ENCODE measurements at regions not wholly inside any gene's neighbourhood (a gene's known extent, or its start where the extent isn't known, plus 50 kb on each side); places are given as distances from the start of the nearest gene placed in this dataset.

GRCh38 chr6:115783402-115784061 lies 277.2 kb downstream of the FRK start:
- TF ChIP-seq, protein P1, sequence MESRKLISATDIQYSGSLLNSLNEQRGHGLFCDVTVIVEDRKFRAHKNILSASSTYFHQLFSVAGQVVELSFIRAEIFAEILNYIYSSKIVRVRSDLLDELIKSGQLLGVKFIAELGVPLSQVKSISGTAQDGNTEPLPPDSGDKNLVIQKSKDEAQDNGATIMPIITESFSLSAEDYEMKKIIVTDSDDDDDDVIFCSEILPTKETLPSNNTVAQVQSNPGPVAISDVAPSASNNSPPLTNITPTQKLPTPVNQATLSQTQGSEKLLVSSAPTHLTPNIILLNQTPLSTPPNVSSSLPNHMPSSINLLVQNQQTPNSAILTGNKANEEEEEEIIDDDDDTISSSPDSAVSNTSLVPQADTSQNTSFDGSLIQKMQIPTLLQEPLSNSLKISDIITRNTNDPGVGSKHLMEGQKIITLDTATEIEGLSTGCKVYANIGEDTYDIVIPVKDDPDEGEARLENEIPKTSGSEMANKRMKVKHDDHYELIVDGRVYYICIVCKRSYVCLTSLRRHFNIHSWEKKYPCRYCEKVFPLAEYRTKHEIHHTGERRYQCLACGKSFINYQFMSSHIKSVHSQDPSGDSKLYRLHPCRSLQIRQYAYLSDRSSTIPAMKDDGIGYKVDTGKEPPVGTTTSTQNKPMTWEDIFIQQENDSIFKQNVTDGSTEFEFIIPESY (IDR thresholded peaks at IDR 0.05; ENCODE audit: extremely low read depth, insufficient replicate concordance, low read length): no peak
- TF ChIP-seq ZNF274 (IDR thresholded peaks at IDR 0.05; ENCODE audit: low read depth, low read length): no peak
- no peak for TF ChIP-seq POLR2A (IDR thresholded peaks at IDR 0.05; ENCODE audit: borderline replicate concordance, extremely low read depth, insufficient read depth, insufficient read length)
- TF ChIP-seq TCF7L2 (IDR thresholded peaks at IDR 0.05; ENCODE audit: borderline replicate concordance, extremely low read depth, insufficient read depth, insufficient read length): no peak
- no peak for TF ChIP-seq CEBPB (IDR thresholded peaks at IDR 0.05; ENCODE audit: low read depth)
- TF ChIP-seq, protein P2, sequence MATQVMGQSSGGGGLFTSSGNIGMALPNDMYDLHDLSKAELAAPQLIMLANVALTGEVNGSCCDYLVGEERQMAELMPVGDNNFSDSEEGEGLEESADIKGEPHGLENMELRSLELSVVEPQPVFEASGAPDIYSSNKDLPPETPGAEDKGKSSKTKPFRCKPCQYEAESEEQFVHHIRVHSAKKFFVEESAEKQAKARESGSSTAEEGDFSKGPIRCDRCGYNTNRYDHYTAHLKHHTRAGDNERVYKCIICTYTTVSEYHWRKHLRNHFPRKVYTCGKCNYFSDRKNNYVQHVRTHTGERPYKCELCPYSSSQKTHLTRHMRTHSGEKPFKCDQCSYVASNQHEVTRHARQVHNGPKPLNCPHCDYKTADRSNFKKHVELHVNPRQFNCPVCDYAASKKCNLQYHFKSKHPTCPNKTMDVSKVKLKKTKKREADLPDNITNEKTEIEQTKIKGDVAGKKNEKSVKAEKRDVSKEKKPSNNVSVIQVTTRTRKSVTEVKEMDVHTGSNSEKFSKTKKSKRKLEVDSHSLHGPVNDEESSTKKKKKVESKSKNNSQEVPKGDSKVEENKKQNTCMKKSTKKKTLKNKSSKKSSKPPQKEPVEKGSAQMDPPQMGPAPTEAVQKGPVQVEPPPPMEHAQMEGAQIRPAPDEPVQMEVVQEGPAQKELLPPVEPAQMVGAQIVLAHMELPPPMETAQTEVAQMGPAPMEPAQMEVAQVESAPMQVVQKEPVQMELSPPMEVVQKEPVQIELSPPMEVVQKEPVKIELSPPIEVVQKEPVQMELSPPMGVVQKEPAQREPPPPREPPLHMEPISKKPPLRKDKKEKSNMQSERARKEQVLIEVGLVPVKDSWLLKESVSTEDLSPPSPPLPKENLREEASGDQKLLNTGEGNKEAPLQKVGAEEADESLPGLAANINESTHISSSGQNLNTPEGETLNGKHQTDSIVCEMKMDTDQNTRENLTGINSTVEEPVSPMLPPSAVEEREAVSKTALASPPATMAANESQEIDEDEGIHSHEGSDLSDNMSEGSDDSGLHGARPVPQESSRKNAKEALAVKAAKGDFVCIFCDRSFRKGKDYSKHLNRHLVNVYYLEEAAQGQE (IDR thresholded peaks at IDR 0.05; ENCODE audit: low read depth): no peak
- TF ChIP-seq EGR1 (IDR thresholded peaks at IDR 0.05; ENCODE audit: low read depth): no peak
- TF ChIP-seq SP1 (IDR thresholded peaks at IDR 0.05; ENCODE audit: low read depth): no peak
- TF ChIP-seq FOSL1 (IDR thresholded peaks at IDR 0.05; ENCODE audit: low read depth): no peak
- no TSS peak for BruUV-seq (replicated peaks)
- H3K9ac ChIP-seq (ENCODE audit: low read length): no peak overlapping the region
- ATAC-seq (no peak), DNase-seq (ENCODE audit: low read depth, low spot score) (no peak)
- no peaks in the 10 kb centered on the region for H3K36me3 ChIP-seq (ENCODE audit: control insufficient read depth in 1 of 2, insufficient read depth in 2 of 2, low read length in 2 of 2)
- no peaks in the 10 kb centered on the region for H4K20me1 ChIP-seq (ENCODE audit: insufficient read depth)
- CTCF ChIA-PET: no interaction called here
- RAD21 ChIA-PET (ENCODE audit: low non-redundant PET in 1 of 2, low total read pairs in 2 of 2, uncharacterized antibody in 2 of 2, unreplicated experiment in 2 of 2): no interaction called here
- intact Hi-C loops (cut with micrococcal nuclease): no loop called here
- H3K9me2 ChIP-seq (ENCODE audit: insufficient read depth): no peaks in the 10 kb centered on the region
- H3K4me1 ChIP-seq (ENCODE audit: control insufficient read depth in 1 of 2, insufficient read depth in 2 of 2, low read length in 2 of 2): no peaks in the 10 kb centered on the region
- H2AFZ ChIP-seq (ENCODE audit: low read depth, low read length, poor library complexity, severe bottlenecking): no peak overlapping the region
- no peak overlapping the region for H3K4me2 ChIP-seq (ENCODE audit: low read length)
- no peak overlapping the region for H3K4me3 ChIP-seq (replicated peaks in 1 of 2; ENCODE audit: low read depth in 1 of 2, low read length in 2 of 2)
- H3K79me2 ChIP-seq (ENCODE audit: insufficient read depth, low read length): no peaks in the 10 kb centered on the region
- peaks cover 60% of the 10 kb centered on the region for H3K27me3 ChIP-seq (ENCODE audit: insufficient read depth, low read length)
- no peaks in the 10 kb centered on the region for H3K9me3 ChIP-seq (ENCODE audit: control insufficient read depth in 1 of 2, insufficient read depth in 1 of 2, low read depth in 1 of 2, low read length in 2 of 2)
- H3K27ac ChIP-seq (ENCODE audit: low read depth, low read length): no peak overlapping the region
- POLR2A ChIA-PET: interaction anchor here (1.5 kb wide), 1 partner anchor 14 kb away, joined by 4 read pairs; no protein-coding TSS in a partner anchor
